SK-MEL-5 (cell line): ENCODE measurements at regions not wholly inside any gene's neighbourhood (a gene's known extent, or its start where the extent isn't known, plus 50 kb on each side); places are given as distances from the start of the nearest gene placed in this dataset.
"Not testable (repeated sequence)": the region's sequence is repeated elsewhere in the genome, so short reads cannot be mapped to it uniquely, and the experiment has no call there.

Experiments used
- DNase-seq: peaks from one replicate; pipeline ENCODE4 v3.0.0-alpha.2; 2016; ENCODE audit warnings: low read depth, low spot score
- in situ Hi-C: cut with HindIII; loops from 2 replicates; pipeline ENCODE4 v1.10.0; 2016; ENCODE audit warnings: low sequenced_read_pairs, high pct_unique_total_duplicates, low pct_unique_long_range_greater_than_20kb

DNA sequence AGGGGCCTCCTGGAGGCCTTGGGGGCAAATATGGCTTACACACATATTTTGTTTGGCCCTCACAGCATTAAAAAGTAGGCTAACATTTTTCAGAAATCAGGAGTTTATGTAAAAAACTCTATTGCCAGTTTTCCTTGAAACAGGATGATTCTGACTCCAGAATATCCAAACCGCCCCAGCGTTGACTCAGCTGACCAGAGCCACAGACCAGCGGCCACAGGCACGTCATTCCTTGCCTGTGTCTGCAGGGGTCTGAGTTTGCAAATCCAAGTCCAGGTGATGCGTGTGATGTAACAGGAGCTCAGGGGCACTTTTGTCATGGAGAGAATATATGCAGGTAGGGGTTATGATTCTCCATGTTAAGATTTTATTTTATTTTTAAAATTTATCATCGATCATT is 79.4 kb upstream of the ALKAL2 start:
- in situ Hi-C loops: no loop called here

DNA sequence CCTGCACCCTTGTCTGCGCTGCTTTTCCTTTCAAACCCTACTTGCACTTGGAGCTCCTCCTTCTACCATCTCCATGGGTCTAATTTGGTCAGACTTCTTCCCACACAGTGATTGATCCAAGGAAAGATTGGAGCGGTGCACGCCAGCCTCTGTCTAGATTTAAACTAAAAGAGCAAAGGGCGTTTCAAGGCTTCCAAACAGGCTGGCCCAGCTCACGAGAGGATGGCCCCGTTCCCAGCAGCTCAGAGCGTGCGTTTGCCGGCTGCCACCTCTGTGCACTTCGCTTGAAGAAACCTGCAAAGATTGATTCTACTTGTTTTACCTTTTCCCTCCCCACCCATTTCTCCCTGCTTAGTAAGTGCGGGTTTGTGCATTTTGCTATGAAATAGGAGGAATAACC is 78.8 kb upstream of the ALKAL2 start:
- in situ Hi-C loops: no loop called here
- DNase-seq: no peak

More for the DNA sequence above, 79.4 kb upstream of the ALKAL2 start:
- no peak for DNase-seq

DNA sequence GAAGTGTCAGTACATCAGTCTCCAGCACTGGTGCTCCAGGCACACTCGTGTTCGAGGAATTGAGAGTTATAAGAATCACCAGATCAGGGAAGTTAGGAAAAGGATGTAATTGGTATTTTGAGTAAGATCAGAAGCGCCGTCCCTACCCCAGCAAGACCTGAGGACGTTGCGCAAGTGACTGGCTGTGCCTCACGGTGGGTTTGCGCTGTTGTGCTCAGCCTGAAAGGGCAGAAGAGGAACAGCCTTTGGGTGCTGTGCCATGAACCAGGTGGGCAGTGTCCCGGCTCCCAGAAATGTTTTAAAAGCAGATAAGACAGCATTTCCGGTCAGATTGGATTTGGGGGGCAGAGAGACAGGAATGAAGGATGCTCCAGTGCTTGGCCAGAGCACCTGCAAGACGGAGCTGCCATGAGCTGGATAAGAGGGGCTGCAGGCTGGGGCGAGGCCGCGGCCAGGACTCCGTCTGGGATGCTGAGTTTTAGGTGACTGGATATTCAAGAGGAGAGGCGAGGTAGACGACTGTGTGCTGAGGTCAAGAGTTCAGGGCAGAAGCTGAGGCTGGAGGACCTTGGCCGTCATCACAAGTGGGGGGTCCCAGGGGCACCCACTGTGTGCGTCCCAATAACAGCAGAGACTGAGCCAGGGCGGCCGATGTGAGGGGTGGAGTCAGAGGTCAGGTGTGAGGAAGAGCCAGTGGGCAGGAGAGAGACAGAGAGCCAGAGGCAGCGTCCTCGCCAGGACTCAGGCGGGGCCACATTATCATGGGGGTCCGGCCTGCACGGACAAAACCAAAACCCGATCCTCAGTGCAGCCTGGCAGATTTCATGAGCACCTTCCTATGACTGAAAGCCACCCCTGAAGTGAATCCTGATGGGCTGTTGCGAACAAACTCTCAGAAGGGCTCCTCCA is 77.7 kb upstream of the ALKAL2 start:
- in situ Hi-C loops: no loop called here
- no peak for DNase-seq

- in situ Hi-C loops: no loop called here
- DNase-seq: no peak
These were observed 76.1 kb upstream of the ALKAL2 start for GRCh38 chr2:363824-364470.

DNA sequence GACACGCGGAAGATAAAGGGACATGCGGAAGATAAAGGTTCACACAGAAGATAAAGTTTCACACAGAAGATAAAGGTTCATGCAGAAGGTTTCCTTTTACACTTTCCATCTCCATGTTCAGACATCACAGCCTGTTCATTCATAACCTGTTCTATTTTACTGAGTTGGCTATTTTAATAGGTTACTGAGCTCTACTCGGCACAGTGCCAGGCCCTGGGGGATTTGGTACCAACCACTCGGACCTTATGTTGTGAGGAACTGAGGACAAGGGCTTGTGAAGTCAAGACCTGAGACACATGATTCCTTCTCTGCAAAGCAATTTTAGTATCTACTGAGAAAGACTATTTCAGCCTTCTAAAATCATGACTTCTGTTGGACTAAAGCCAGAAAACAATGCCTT is 75.0 kb upstream of the ALKAL2 start:
- no peak for DNase-seq
- in situ Hi-C loops: no loop called here

- in situ Hi-C loops: no loop called here
- DNase-seq: no peak
These were observed 72.2 kb upstream of the ALKAL2 start for GRCh38 chr2:360124-360523.

- in situ Hi-C loops: no loop called here
- DNase-seq: no peak
These were observed 71.2 kb upstream of the ALKAL2 start for GRCh38 chr2:359047-359446.

GRCh38 chr2:357811-358210 is 69.9 kb upstream of the ALKAL2 start:
- DNase-seq: no peak
- in situ Hi-C loops: no loop called here

DNA sequence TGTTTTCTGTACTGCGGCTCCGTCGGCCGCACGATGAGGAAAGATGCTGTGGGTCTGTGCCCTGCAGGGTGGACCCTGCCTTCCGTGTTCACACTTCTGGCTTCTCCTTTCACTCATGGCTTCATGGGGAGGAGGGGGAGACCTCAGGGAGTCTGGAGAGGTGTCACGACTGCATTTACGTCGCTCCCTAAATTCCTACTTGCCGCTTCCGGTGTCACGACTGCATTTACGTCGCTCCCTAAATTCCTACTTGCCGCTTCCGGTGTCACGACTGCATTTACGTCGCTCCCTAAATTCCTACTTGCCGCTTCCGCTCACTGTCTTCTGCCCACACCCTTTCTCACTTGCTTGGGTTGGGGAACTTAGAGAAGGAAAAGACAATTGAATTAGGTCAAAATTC is 68.4 kb upstream of the ALKAL2 start:
- in situ Hi-C loops, DNase-seq: not testable (repeated sequence)

- no peak for DNase-seq
- in situ Hi-C loops: no loop called here
These were observed 67.9 kb upstream of the ALKAL2 start for GRCh38 chr2:355773-356172.

- no peak for DNase-seq
- in situ Hi-C loops: no loop called here
These were observed 64.8 kb upstream of the ALKAL2 start for GRCh38 chr2:352696-353095.

DNA sequence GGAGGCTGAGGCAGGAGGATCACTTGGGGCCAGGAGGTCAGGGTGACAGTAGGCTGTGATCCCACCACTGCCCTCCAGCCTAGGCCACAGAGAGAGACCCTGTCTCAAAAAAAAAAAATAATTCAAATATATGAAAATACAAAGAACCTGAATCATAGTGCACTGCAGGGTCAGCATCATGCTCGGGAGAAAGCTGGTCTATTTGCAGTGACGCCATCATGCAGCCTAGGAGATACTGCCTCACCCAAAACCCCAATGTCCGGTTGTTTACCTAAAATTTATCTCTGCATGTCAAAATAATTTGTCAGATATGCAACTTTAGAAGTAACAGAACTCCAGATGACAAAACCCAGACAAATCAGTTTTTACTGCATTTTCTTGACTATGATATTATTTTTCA is 61.5 kb upstream of the ALKAL2 start:
- no peak for DNase-seq
- in situ Hi-C loops: no loop called here

DNA sequence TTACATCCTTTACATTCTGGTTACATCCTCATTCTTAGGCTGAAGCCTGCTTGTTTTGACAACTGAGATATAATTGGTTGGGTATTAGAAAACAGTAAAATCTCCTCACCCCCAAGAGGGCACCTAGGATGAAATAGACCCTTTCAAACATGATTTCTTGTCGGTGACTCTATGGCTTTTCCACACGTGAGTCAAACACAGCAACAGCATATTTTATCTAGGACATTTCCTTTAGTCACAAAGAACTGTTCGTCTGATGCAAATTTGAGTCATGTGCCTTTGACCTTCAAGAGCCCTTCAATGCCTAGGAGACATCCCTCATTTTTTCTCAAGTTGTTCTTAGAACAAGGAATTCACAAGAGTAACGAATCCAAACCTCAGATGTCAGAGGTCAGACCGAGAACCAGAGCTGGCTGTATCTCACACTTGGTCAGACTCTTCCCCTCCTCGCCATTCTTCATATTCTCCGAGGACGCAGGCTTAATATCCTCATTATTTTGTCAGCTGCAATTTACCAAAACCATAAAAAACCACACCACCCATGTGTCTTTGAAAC is 60.5 kb upstream of the ALKAL2 start:
- DNase-seq: no peak
- in situ Hi-C loops: no loop called here

- DNase-seq: no peak
- in situ Hi-C loops: no loop called here
These were observed 56.9 kb upstream of the ALKAL2 start for GRCh38 chr2:344811-345210.

- DNase-seq: no peak
These were observed 55.5 kb upstream of the ALKAL2 start for GRCh38 chr2:343355-343754.

GRCh38 chr2:341912-342311 is 54.0 kb upstream of the ALKAL2 start:
- no peak for DNase-seq
- in situ Hi-C loops: no loop called here

More at GRCh38 chr2:343355-343754, 55.5 kb upstream of the ALKAL2 start:
- in situ Hi-C loops: no loop called here

- in situ Hi-C loops: no loop called here
These were observed 53.2 kb upstream of the ALKAL2 start for GRCh38 chr2:341017-341542.

More at GRCh38 chr2:341017-341542, 53.2 kb upstream of the ALKAL2 start:
- no peak for DNase-seq
